ENCODE measurements at regions not wholly inside any gene's neighbourhood (a gene's known extent, or its start where the extent isn't known, plus 50 kb on each side); places are given as distances from the start of the nearest gene placed in this dataset.

- TF ChIP-seq CTCF (IDR thresholded peaks at IDR 0.05) (no peak), POLR2A (IDR thresholded peaks at IDR 0.05) (no peak), POLR2AphosphoS5 (IDR thresholded peaks at IDR 0.05) (no peak)
Measured at GRCh38 chr20:50288128-50288623, 97.5 kb downstream of the CEBPB start.

Data from breast epithelium (tissue), 3 donors.